Stimulated activated effector memory CD8-positive, alpha-beta T cell treated with anti-CD3 and anti-CD28 coated beads, Interleukin-12 subunit alpha, Interleukin-12 subunit beta, amount 100 ng/mL, for 72 hours (primary cell): ENCODE measurements at regions not wholly inside any gene's neighbourhood (a gene's known extent, or its start where the extent isn't known, plus 50 kb on each side); places are given as distances from the start of the nearest gene placed in this dataset.
"Not testable (repeated sequence)": the region's sequence is repeated elsewhere in the genome, so short reads cannot be mapped to it uniquely, and the experiment has no call there.

Source experiments
- ATAC-seq: fragments of 150-1000 bp; cut with Tn5 transposase; 2 replicates; pipeline ENCODE4 v1.10.0; 2021
- DNase-seq, 2 donors: peaks; one replicate each; pipeline ENCODE4 v3.0.0; 2021 to 2022; ENCODE audit warnings: low spot score in 2 of 2
- H3K27ac Mint-ChIP-seq: one replicate; pipeline ENCODE4 v1.8.0; 2022; ENCODE audit warnings: mild to moderate bottlenecking, mixed read lengths
- H3K36me3 Mint-ChIP-seq: one replicate; pipeline ENCODE4 v1.8.0; 2022; ENCODE audit warnings: mild to moderate bottlenecking, mixed read lengths
- H3K4me1 Mint-ChIP-seq: one replicate; pipeline ENCODE4 v1.8.0; 2022; ENCODE audit warnings: mixed read lengths
- H3K4me3 Mint-ChIP-seq: one replicate; pipeline ENCODE4 v1.8.0; 2022; ENCODE audit warnings: mild to moderate bottlenecking, mixed read lengths
- H3K9me3 Mint-ChIP-seq: one replicate; pipeline ENCODE4 v1.8.0; 2022; ENCODE audit warnings: mixed read lengths

DNA sequence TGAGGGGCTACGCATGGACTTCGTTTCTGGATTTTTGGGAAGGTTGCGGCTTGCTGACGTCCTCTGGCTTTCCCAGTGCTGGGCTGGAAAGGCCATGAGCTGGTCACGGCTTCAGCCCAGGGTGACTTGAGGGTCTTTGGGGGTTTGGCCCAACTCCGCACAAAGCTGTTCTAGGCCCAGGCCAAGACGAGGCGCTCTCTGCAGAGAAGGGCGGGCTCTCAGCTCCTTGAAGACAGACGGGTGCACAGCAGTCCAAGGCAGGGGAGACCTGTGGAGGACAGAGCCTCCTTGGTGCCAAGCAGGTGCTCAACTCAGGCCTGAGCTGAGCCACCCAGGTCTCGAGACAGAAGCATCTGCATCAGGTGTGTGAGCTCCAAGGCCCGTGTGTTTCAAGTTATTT is 1003.7 kb downstream of the BRD1 start:
- ATAC-seq (no peak), DNase-seq (no peak)
- H3K4me1 Mint-ChIP-seq, result peaks cover 6% of the 10 kb centered on the region
- H3K9me3 Mint-ChIP-seq, result no peaks in the 10 kb centered on the region
- no peak overlapping the region for H3K27ac Mint-ChIP-seq
- H3K4me3 Mint-ChIP-seq, result no peak overlapping the region
- H3K36me3 Mint-ChIP-seq, result no peaks in the 10 kb centered on the region

DNA sequence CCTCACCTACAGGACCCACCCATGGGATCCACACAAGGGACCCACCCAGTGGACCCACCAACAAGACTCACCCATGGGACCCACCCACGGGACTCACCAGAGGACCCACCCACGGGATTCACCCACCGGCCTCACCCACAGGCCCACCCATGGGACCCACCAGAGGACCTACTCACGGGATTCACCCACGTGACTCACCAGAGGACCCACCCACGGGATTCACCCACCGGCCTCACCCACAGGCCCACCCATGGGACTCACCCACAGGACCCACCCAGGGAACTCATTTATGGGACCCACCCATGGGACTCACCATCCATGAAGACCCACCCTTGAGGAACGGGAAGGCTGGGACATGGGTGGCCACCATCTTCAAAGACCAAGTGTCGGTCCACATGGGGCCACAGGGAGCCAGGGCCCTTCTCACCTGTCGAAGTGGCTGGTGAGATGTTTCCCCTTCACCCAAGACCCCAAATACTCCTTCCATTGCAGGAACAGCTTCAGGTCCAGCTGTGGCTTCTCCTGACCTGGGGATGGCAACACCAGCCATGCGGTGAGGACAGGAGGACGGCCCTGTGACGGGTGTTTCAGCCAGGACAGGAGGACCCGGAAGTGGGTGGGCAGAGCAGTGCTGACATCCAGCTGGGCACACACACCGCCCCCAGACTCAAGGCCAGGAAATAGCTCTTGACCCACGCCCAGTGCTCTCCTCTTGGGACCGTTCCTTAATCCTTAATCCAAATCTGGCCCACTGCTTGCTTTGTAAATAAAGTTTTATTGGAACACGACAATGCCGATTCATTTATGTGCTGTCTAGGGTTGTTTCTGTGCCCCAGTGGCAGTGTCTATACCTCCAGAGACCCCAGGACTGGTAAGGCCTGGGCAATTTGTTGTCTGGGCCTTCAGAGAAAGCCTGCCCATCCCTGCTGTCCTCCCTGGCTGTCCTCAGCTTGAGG is 1005.1 kb downstream of the BRD1 start:
- ATAC-seq, result no peak

DNA sequence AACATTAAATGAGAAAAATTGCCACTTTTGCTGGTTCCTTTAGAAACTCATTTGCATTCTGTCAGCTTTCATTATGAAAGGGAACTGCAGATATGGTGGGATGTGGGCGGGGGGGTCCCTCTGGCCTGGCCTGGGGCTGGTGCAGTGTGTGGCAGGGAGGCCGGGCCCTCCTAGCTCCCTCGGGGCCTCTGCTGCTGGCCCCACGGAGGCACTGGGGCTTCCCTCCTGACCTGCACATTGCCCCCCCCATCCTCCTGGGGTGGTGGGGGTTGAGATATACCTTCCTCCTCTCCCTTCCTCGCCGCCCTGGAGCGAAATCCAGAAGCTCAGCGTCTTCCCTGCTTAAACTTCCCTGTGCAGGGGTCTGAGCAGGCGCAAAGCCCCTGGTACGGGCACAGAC is 1005.9 kb downstream of the BRD1 start:
- Mint-ChIP-seq H3K4me1 (peaks cover 6% of the 10 kb centered on the region), H3K4me3 (no peak overlapping the region), H3K27ac (no peak overlapping the region), H3K36me3 (no peaks in the 10 kb centered on the region), H3K9me3 (no peaks in the 10 kb centered on the region)
- ATAC-seq (no peak), DNase-seq (no peak)

More for the DNA sequence above, 1005.1 kb downstream of the BRD1 start:
- no peaks in the 10 kb centered on the region for H3K9me3 Mint-ChIP-seq
- no peak overlapping the region for H3K4me3 Mint-ChIP-seq
- no peak for DNase-seq
- H3K36me3 Mint-ChIP-seq, result no peaks in the 10 kb centered on the region
- H3K4me1 Mint-ChIP-seq, result peaks cover 6% of the 10 kb centered on the region
- H3K27ac Mint-ChIP-seq, result no peak overlapping the region

DNA sequence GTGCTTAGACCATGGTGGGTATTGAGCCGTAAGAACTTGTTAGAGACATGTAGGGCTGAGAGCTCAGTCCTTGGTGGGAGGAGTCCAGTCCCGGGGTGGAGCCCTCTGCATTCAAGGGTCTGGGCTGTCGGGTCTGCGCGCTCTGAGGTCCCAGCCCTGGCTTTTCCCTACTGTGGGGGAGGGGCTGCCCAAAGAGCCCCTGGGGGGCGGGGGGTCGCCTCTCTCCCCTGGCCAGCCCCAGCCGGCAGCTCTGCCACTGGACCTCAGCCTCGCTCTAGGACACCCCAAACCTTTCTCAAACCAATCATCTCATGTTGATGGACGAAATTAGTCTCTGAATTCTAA is 1006.4 kb downstream of the BRD1 start:
- DNase-seq, result no peak
- Mint-ChIP-seq H3K9me3 (no peaks in the 10 kb centered on the region), H3K4me3 (no peak overlapping the region), H3K36me3 (no peaks in the 10 kb centered on the region), H3K4me1 (peaks cover 6% of the 10 kb centered on the region), H3K27ac (no peak overlapping the region)
- no peak for ATAC-seq

DNA sequence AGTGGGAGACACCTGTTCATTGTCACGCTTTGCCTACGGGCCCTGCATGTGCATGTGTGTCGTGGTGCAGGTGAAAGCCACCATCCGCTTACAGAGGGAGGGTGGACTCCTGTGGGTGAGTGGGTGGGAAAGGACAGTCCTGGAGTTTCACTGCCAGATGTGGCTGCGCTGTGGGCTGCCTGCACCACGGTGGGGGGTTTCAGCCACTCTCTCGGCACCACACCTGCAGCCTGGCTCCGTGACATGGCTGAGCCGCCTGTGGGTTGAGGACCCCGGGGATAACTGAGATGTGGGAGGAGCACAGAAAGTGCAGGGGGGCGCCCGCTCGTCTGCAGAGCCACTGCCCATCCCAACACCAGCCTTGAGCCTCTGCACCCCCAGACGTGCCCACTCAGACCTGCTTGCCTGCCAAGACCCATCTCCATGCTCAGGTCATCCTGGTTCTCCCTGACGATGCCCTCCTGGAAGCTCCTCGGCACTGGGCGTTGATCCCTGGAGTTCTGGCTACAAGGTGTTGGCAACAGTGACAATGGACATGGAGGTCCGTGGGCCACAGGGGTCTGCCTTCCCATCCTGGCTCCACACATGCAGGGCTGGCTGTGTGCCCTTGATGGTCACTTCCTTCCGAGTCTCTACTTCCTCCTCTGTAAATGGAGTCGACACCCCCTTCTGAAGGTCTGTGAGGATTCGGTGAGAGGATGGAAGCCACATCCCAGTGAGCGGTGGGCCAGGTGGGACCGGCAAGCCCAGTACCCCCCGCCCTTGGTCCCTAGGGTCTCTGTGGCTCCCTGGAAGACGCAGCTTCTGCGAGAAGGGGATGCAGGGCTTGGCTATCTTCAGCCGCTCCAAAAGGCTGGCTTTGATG is 1007.0 kb downstream of the BRD1 start:
- H3K27ac Mint-ChIP-seq, result no peak overlapping the region
- DNase-seq, result no peak
- no peaks in the 10 kb centered on the region for H3K36me3 Mint-ChIP-seq

DNA sequence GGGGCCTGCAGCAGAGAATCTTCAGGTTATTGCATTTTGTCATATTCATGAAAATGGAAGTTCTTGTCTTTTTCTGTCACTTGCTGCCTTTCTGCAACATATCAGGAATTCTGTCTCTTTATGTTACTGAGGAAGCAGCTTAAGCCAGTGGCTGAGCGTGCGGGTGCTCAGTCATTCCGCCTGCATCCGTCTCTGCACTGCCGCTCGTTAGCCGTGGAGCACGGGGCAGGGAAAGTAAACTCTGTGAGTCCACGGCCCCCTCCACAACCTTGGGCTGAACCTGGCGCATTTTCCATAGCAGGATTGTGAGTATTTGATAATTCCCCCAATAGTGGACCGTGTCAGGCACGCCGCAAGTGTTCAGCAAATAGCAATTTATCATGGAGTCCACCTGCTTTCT is 1007.7 kb downstream of the BRD1 start:
- H3K4me3 Mint-ChIP-seq, result no peak overlapping the region
- H3K27ac Mint-ChIP-seq, result no peak overlapping the region
- no peak for ATAC-seq
- no peak for DNase-seq
- no peaks in the 10 kb centered on the region for H3K9me3 Mint-ChIP-seq
- peaks cover under 1% of the 10 kb centered on the region for H3K4me1 Mint-ChIP-seq
- no peaks in the 10 kb centered on the region for H3K36me3 Mint-ChIP-seq

More for the DNA sequence above, 1007.0 kb downstream of the BRD1 start:
- no peak overlapping the region for H3K4me3 Mint-ChIP-seq
- H3K4me1 Mint-ChIP-seq, result peaks cover 6% of the 10 kb centered on the region
- no peak for ATAC-seq
- H3K9me3 Mint-ChIP-seq, result no peaks in the 10 kb centered on the region

DNA sequence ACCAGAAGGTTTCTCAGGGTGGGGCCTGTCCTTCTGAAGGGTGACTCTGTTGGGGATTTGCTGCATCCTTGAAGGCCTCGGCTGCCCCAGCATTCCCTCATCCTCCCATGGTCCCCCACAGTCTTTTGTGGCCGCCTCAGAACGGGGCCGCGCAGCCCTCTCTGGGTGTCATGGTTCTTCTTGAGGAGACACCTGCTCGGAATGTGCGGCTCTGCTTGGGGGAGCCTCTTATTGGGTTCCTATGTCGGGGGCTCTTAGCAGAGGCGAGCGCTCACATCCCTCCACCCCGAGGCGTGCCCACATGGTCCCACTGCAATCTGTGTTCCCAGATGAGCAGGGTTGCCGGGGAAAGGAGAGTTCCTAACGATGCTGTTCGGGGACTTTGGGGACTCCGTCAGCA is 1008.4 kb downstream of the BRD1 start:
- Mint-ChIP-seq H3K9me3 (no peaks in the 10 kb centered on the region), H3K27ac (no peak overlapping the region), H3K4me1 (no peaks in the 10 kb centered on the region), H3K4me3 (no peak overlapping the region), H3K36me3 (no peaks in the 10 kb centered on the region)
- ATAC-seq (no peak), DNase-seq (no peak)

DNA sequence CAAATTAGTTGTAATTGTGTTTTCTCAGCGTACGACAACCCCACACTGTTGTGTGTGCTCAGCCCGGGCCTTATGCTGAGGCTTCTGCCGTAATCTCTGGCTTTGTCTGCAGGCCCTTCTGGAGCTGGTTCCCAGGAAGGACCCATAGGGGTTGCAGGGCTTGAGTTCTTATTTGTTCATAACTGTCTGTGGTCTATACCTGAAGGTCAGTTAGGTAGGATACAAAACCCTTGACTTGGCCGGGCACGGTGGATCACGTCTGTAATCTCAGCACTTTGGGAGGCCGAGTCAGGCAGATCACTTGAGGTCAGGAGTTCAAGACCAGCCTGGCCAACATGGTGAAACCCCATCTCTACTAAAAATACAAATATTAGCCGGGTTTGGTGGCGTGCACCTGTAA is 1010.2 kb downstream of the BRD1 start:
- not testable (repeated sequence) for ATAC-seq, H3K4me1 Mint-ChIP-seq, H3K4me3 Mint-ChIP-seq, H3K36me3 Mint-ChIP-seq, H3K27ac Mint-ChIP-seq, DNase-seq, H3K9me3 Mint-ChIP-seq

DNA sequence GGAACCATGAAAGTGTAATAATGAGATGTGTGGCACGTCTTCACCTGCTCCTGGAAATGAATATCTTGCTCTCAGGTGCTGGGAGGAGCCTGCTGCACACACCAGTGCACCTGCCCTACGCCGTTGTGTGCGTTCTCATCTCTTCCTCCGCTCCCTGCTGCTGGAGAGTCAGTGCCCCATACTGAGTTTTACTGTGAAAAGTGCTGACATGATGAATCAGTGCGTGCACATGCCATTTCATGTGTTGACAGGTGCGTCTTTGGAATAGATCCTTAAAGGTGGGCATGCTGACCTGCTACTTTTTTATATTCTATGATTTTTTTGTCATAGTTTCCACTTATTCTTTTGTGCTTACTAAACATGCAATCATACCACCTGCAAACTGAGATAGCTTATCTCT is 1015.8 kb downstream of the BRD1 start:
- H3K4me1 Mint-ChIP-seq, result no peaks in the 10 kb centered on the region
- no peak overlapping the region for H3K4me3 Mint-ChIP-seq
- no peaks in the 10 kb centered on the region for H3K36me3 Mint-ChIP-seq
- ATAC-seq (no peak), DNase-seq (no peak)
- H3K27ac Mint-ChIP-seq, result no peak overlapping the region
- no peaks in the 10 kb centered on the region for H3K9me3 Mint-ChIP-seq

DNA sequence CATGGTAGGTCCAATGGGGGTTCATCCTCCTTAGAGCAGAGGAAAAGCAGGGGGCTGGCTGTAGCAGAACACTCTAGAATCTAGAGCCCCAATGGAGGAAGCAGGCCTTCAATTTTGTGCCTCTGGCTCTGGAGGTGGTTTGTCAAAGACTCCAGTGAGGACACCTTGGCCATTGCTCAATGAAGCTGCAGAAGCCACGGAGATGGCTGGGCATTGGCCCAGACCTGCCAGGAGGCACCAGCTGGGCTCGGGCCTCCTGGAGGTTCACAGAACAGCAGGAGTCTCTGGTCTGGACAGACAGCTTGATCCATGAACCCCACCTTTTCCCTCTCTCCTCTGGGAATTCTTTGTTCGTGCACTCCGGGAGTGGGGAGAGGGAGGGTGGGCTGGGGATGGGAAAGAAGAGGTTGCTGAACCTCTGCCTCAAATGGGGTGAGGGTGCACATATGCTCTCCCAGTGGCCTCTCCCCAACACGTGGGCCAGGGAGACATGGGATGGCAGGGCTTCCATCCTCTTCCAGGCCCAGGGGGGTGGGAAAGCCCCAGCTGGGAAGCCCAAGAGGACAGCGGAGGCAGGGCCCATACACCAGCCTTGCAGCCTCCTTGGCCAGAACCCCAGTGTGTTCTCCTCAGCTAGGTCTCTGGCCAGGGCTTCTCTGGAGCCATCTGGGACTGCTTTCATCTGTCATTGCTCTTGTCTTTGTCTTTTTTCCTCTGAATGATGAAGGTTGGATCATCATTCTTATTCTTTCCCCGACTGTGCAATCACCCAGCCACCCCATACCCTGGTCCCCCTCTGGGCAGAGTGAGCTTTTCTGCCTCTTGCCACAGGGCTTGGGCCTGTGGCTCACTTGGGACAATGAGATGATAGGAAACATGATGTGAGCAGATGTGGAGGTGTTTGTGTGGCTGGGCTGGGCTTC is 1019.4 kb downstream of the BRD1 start:
- H3K4me3 Mint-ChIP-seq, result no peak overlapping the region
- no peak for DNase-seq
- no peaks in the 10 kb centered on the region for H3K9me3 Mint-ChIP-seq
- no peak for ATAC-seq
- H3K27ac Mint-ChIP-seq, result no peak overlapping the region
- H3K36me3 Mint-ChIP-seq, result no peaks in the 10 kb centered on the region
- no peaks in the 10 kb centered on the region for H3K4me1 Mint-ChIP-seq

DNA sequence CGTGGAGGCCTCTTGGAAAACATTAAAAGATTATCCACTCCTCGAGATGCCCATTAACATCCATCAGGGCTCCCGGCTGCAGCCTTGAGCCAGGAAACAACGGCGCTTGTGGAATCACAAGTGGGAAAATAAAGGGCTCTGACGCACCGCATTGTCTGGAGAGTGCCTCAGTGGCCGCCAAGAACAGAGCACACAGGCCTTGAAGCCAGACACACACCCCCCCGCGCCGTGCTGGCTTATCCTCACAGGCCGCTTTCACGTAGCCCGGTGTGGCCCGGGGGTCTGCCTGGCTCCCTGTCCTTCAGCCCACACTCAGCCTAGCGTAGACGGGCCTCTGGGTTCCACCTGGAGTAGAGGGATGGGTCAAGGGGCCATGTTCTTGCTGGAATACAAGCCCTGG is 1020.5 kb downstream of the BRD1 start:
- no peaks in the 10 kb centered on the region for H3K36me3 Mint-ChIP-seq
- DNase-seq, result no peak
- no peaks in the 10 kb centered on the region for H3K4me1 Mint-ChIP-seq
- H3K27ac Mint-ChIP-seq, result no peak overlapping the region
- no peaks in the 10 kb centered on the region for H3K9me3 Mint-ChIP-seq
- H3K4me3 Mint-ChIP-seq, result no peak overlapping the region
- ATAC-seq, result peak; percentile 22

DNA sequence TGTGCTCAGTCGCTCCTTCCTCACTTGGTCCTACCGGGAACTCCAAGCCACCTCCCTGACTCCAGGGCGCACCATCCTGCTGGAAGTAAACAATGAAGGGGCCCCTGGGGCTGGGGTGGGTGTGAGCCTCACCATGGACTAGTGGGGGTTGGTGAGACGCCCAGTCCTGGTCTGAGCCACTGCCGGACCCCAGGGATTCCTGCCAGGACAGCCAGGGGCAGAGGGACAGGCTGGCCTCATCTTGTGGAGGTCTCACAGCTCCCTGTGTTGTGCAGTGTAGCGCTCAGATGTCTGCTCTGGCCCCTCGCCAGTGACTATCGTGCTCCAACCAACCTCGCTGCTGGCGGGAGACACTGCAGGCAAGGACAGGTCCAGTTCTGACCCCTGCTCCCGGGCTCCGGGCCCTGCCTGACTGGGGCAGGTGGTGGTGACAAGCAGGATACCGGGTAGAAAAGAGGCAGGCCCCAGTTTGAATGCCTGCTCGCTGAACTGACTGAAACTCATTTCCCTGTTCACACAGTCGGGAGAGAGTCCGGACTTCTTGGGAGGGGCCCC is 1021.4 kb downstream of the BRD1 start:
- no peaks in the 10 kb centered on the region for H3K36me3 Mint-ChIP-seq
- no peaks in the 10 kb centered on the region for H3K4me1 Mint-ChIP-seq
- DNase-seq, result no peak
- H3K27ac Mint-ChIP-seq, result no peak overlapping the region
- H3K9me3 Mint-ChIP-seq, result no peaks in the 10 kb centered on the region
- ATAC-seq, result no peak
- no peak overlapping the region for H3K4me3 Mint-ChIP-seq

DNA sequence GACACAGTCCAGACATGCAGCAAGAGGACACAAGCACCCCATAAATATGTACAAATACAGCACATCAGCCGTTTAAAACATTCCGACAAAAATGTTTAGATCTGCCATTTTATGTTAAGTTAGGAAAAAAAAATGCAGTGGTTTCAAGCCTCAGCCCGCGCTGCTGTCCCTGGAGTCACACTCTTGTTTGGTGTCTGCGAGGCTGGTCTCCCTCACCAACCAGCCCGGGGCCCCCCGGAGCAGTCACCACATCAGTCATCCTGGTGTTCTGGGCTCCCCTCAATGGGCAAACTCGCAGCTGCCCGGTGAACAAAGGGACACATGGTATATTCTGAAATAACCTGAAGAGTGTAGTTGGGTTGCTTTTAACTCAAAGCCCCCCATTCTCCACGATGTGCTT is 1022.2 kb downstream of the BRD1 start:
- Mint-ChIP-seq H3K9me3 (no peaks in the 10 kb centered on the region), H3K4me3 (no peak overlapping the region), H3K27ac (no peak overlapping the region), H3K36me3 (no peaks in the 10 kb centered on the region), H3K4me1 (no peaks in the 10 kb centered on the region)
- DNase-seq (no peak), ATAC-seq (no peak)

DNA sequence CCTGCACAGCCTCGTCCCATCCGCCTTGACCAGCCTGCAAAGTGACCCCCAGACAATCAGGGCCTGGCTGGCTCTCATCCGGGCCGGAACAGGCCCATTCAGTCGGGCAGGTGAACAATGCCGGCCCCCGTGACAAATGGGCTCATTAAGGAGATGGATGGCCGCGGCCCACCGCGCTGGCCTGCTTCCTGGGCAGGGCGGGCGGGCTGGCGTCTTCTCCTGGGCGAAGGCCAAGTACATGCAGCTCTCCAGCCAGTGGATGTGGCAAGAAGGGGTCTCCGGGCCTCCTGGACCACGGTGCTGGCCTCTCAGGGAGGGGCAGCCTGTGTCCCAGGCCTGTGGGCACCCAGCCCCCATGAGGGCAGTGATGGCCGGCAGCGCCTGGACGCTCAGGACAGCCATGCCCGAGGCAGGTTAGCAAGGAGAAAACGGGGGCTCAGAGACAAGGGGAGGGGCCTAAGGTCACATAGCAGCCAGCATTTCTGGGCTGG is 1022.8 kb downstream of the BRD1 start:
- DNase-seq, result no peak
- Mint-ChIP-seq H3K36me3 (no peaks in the 10 kb centered on the region), H3K9me3 (no peaks in the 10 kb centered on the region), H3K27ac (no peak overlapping the region), H3K4me1 (no peaks in the 10 kb centered on the region), H3K4me3 (no peak overlapping the region)
- no peak for ATAC-seq
